AG10803 (cell line): ENCODE measurements at regions not wholly inside any gene's neighbourhood (a gene's known extent, or its start where the extent isn't known, plus 50 kb on each side); places are given as distances from the start of the nearest gene placed in this dataset.
A peak's percentile ranks its signal among the peaks of the same experiment; 100 is the strongest.

Experiments
- DNase-seq: peaks from one replicate; pipeline ENCODE4 v3.0.0; 2010; ENCODE audit warnings: low read depth
- H3K4me3 ChIP-seq: 2 replicates; pipeline ENCODE4 v1.5.1; 2011; ENCODE audit warnings: mild to moderate bottlenecking, low read length, control low read depth
- CTCF ChIP-seq: conservative IDR thresholded peaks from 2 replicates; pipeline ENCODE4 v1.5.1; 2011; ENCODE audit warnings: mild to moderate bottlenecking, low read length, control low read depth, inconsistent platforms

- no peak for DNase-seq
- no peak overlapping the region for H3K4me3 ChIP-seq
- TF ChIP-seq CTCF = no peak
Observed at GRCh38 chr3:72093270-72093991, 308.5 kb upstream of the PROK2 start.

- no peak for TF ChIP-seq CTCF
- H3K4me3 ChIP-seq = no peak overlapping the region
- DNase-seq = no peak
Observed at GRCh38 chr3:72092778-72093177, 307.8 kb upstream of the PROK2 start.

- DNase-seq = no peak
- TF ChIP-seq CTCF = no peak
- H3K4me3 ChIP-seq = no peak overlapping the region
Observed at GRCh38 chr3:72088486-72089025, 303.6 kb upstream of the PROK2 start.

GRCh38 chr3:72087420-72087819, 302.5 kb upstream of the PROK2 start:
- TF ChIP-seq CTCF = no peak
- H3K4me3 ChIP-seq = no peak overlapping the region

GRCh38 chr3:72086743-72087087, 301.8 kb upstream of the PROK2 start:
- no peak for DNase-seq
- no peak for TF ChIP-seq CTCF
- no peak overlapping the region for H3K4me3 ChIP-seq

More at GRCh38 chr3:72087420-72087819, 302.5 kb upstream of the PROK2 start:
- no peak for DNase-seq

GRCh38 chr3:72086042-72086742, 301.2 kb upstream of the PROK2 start:
- H3K4me3 ChIP-seq = no peak overlapping the region
- DNase-seq = peak; percentile 22
- TF ChIP-seq CTCF = no peak

- no peak for TF ChIP-seq CTCF
- no peak overlapping the region for H3K4me3 ChIP-seq
- DNase-seq = no peak
Observed at GRCh38 chr3:72085036-72085435, 300.1 kb upstream of the PROK2 start.
